ENCODE measurements at regions not wholly inside any gene's neighbourhood (a gene's known extent, or its start where the extent isn't known, plus 50 kb on each side); places are given as distances from the start of the nearest gene placed in this dataset.
A peak's percentile ranks its signal among the peaks of the same experiment; 100 is the strongest.

- peak; percentile 30 to 73 (median 66) for DNase-seq
- TF ChIP-seq POLR2A (IDR thresholded peaks at IDR 0.05), result no peak
- TF ChIP-seq CTCF (IDR thresholded peaks at IDR 0.05), result no peak
- 24 to 33% (median 30%) methylated on average over 5 of the region's 5 CpGs for WGBS, 4 donors
- intact Hi-C loops (cut with DNase I), result no loop called here
- H3K36me3 ChIP-seq (replicated peaks in 1 of 2), result no peaks in the 10 kb centered on the region
- H3K27me3 ChIP-seq, result no peaks in the 10 kb centered on the region
- peaks cover 0 to 9% of the 10 kb centered on the region in 2 donors for H3K4me1 ChIP-seq (replicated peaks in 1 of 2)
- H3K9me3 ChIP-seq (replicated peaks in 1 of 3), result no peaks in the 10 kb centered on the region
- H3K4me3 ChIP-seq, result no peak overlapping the region
- H3K27ac ChIP-seq, result no peak overlapping the region
Measured at GRCh38 chr11:109071712-109072524, 350.1 kb upstream of the C11orf87 start.

GRCh38 chr11:109073032-109073822 lies 348.8 kb upstream of the C11orf87 start:
- no peak for TF ChIP-seq CTCF (IDR thresholded peaks at IDR 0.05)
- TF ChIP-seq POLR2A (IDR thresholded peaks at IDR 0.05), result no peak
- H3K4me3 ChIP-seq, result no peak overlapping the region
- H3K36me3 ChIP-seq (replicated peaks in 1 of 2), result no peaks in the 10 kb centered on the region
- WGBS, 4 donors, result 91 to 96% (median 93%) methylated on average over 4 of the region's 4 CpGs
- H3K4me1 ChIP-seq (replicated peaks in 1 of 2), result peaks cover 0 to 9% of the 10 kb centered on the region in 2 donors
- intact Hi-C loops (cut with DNase I), result no loop called here
- no peaks in the 10 kb centered on the region for H3K9me3 ChIP-seq (replicated peaks in 1 of 3)
- no peaks in the 10 kb centered on the region for H3K27me3 ChIP-seq
- no peak for DNase-seq
- no peak overlapping the region for H3K27ac ChIP-seq

- H3K27me3 ChIP-seq, result no peaks in the 10 kb centered on the region
- 76 to 88% (median 82%) methylated on average over 2 of the region's 2 CpGs for WGBS, 4 donors
- intact Hi-C loops (cut with DNase I), result no loop called here
- TF ChIP-seq CTCF (IDR thresholded peaks at IDR 0.05) (no peak), POLR2A (IDR thresholded peaks at IDR 0.05) (no peak)
- H3K27ac ChIP-seq, result no peak overlapping the region
- H3K9me3 ChIP-seq (replicated peaks in 1 of 3), result no peaks in the 10 kb centered on the region
- no peaks in the 10 kb centered on the region for H3K36me3 ChIP-seq (replicated peaks in 1 of 2)
- DNase-seq, result no peak
- H3K4me3 ChIP-seq, result no peak overlapping the region
- peaks cover 0 to 9% of the 10 kb centered on the region in 2 donors for H3K4me1 ChIP-seq (replicated peaks in 1 of 2)
Measured at GRCh38 chr11:109075976-109076375, 346.0 kb upstream of the C11orf87 start.

- H3K4me3 ChIP-seq, result no peak overlapping the region
- peaks cover 0 to 5% of the 10 kb centered on the region in 2 donors for H3K4me1 ChIP-seq (replicated peaks in 1 of 2)
- TF ChIP-seq CTCF (IDR thresholded peaks at IDR 0.05) (no peak), POLR2A (IDR thresholded peaks at IDR 0.05) (no peak)
- WGBS, 4 donors, result 66 to 93% (median 72%) methylated on average over 2 of the region's 2 CpGs
- no peak for DNase-seq
- H3K27ac ChIP-seq, result no peak overlapping the region
- H3K36me3 ChIP-seq (replicated peaks in 1 of 2), result no peaks in the 10 kb centered on the region
- H3K27me3 ChIP-seq, result no peaks in the 10 kb centered on the region
- intact Hi-C loops (cut with DNase I), result no loop called here
- no peaks in the 10 kb centered on the region for H3K9me3 ChIP-seq (replicated peaks in 1 of 3)
Measured at GRCh38 chr11:109076870-109077269, 345.1 kb upstream of the C11orf87 start.

Data from adrenal gland (tissue), 9 donors.